ENCODE measurements at regions not wholly inside any gene's neighbourhood (a gene's known extent, or its start where the extent isn't known, plus 50 kb on each side); places are given as distances from the start of the nearest gene placed in this dataset.
"Not testable (repeated sequence)": the region's sequence is repeated elsewhere in the genome, so short reads cannot be mapped to it uniquely, and the experiment has no call there.

DNA sequence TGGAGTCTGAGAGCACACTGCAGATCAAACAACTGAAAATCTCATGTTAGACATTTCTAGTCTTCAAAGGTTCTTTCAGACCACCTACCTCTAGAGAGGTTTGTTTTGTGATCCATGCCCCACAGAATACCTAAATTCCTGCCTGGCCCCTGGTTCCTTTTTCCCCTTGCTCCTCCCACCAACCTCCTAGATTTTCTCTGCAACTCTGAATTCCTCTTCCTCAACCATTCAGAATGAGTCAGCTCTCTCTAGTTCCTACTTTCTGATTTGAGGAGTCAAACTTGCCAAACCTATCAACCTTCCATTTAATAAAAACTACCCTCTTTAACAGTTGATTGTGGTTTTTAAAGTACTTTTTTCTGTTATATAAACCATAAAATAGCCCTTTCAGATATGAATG, 83.2 kb upstream of the ZNF462 start:
- TF ChIP-seq, protein P1, sequence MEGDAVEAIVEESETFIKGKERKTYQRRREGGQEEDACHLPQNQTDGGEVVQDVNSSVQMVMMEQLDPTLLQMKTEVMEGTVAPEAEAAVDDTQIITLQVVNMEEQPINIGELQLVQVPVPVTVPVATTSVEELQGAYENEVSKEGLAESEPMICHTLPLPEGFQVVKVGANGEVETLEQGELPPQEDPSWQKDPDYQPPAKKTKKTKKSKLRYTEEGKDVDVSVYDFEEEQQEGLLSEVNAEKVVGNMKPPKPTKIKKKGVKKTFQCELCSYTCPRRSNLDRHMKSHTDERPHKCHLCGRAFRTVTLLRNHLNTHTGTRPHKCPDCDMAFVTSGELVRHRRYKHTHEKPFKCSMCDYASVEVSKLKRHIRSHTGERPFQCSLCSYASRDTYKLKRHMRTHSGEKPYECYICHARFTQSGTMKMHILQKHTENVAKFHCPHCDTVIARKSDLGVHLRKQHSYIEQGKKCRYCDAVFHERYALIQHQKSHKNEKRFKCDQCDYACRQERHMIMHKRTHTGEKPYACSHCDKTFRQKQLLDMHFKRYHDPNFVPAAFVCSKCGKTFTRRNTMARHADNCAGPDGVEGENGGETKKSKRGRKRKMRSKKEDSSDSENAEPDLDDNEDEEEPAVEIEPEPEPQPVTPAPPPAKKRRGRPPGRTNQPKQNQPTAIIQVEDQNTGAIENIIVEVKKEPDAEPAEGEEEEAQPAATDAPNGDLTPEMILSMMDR (IDR thresholded peaks at IDR 0.05; ENCODE audit: insufficient read depth, low read depth, low read length, missing control alignments), result no peak

DNA sequence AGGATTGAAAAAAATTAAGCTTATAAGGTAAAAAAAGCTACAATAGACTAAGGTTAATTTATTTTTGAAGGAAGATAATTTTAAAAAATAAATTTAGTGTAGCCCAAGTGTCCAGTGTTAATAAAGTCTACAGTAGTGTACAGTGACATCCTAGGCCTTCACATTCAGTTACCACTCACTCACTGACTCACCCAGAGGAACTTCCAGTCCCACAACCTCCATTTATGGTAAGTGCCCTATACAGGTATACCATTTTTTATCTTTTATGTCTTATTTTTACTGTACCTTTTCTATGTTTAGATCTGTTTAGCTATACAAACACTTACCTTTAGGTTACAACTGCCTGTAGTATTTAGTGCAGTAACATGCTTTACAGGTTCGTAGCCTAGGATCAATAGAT, 79.8 kb upstream of the ZNF462 start:
- TF ChIP-seq, protein P1 (IDR thresholded peaks at IDR 0.05; ENCODE audit: insufficient read depth, low read depth, low read length, missing control alignments), result no peak
- no peak for DNase-seq (ENCODE audit: low read depth)
- H3K4me3 ChIP-seq (ENCODE audit: low read depth, low read length), result no peak overlapping the region

More for the DNA sequence above, 83.2 kb upstream of the ZNF462 start:
- no peak overlapping the region for H3K4me3 ChIP-seq (ENCODE audit: low read depth, low read length)
- no peak for DNase-seq (ENCODE audit: low read depth)

DNA sequence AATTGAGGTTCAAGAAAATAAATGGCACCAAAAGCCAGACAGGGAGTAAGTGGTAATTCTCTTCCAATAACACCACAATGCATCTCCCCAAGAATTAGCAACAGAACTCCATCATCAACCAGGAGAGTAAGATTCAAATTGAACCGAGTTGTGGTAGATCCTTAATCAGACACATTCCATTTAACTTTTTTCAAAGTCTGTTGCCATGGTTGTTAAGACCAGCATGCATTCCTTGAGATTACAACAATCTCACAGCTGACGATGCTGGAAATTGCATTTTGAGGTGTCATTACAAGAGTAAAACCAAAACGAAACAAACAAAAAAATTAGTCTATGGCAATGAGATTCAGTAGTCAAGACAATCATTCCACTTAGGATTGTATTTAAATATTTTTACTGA, 78.9 kb upstream of the ZNF462 start:
- DNase-seq (ENCODE audit: low read depth), result no peak
- no peak overlapping the region for H3K4me3 ChIP-seq (ENCODE audit: low read depth, low read length)
- TF ChIP-seq, protein P1 (IDR thresholded peaks at IDR 0.05; ENCODE audit: insufficient read depth, low read depth, low read length, missing control alignments), result no peak

DNA sequence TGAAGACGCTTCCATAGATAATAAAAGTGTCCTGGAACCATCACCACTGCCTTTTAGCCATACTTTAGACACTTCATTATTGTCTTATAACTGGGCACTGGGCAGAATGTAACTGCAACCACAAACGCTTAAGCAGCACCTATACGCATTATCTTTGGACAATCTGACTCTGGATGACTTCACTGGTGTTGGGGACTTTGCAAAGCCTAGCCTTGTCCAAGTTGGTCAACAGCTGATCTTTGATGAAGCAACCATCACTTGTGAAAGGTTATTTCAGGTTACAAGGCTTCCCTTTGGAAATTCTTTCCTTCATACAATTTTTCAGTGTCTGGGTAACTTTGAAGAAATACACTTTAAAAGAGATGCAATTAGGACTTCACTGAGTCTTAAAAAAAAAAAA, 77.8 kb upstream of the ZNF462 start:
- TF ChIP-seq, protein P1 (IDR thresholded peaks at IDR 0.05; ENCODE audit: insufficient read depth, low read depth, low read length, missing control alignments), result no peak
- H3K4me3 ChIP-seq (ENCODE audit: low read depth, low read length), result no peak overlapping the region

DNA sequence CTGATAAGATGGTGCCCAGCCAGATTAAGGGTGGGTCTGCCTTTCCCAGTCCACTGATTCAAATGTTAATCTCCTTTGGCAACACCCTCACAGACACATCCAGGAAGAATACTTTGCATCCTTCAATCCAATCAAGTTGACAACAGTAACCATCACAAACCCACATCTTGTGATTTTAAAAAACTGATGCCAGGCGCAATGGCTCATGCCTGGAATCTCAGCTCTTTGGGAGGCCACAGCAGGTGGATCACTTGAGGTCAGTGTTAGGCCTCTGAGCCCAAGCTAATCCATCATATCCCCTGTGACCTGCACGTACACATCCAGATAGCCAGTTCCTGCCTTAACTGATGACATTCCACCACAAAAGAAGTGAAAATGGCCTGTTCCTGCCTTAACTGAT, 74.9 kb upstream of the ZNF462 start:
- not testable (repeated sequence) for H3K4me3 ChIP-seq (ENCODE audit: low read depth, low read length); DNase-seq (ENCODE audit: low read depth)

More for the DNA sequence above, 77.8 kb upstream of the ZNF462 start:
- no peak for DNase-seq (ENCODE audit: low read depth)

DNA sequence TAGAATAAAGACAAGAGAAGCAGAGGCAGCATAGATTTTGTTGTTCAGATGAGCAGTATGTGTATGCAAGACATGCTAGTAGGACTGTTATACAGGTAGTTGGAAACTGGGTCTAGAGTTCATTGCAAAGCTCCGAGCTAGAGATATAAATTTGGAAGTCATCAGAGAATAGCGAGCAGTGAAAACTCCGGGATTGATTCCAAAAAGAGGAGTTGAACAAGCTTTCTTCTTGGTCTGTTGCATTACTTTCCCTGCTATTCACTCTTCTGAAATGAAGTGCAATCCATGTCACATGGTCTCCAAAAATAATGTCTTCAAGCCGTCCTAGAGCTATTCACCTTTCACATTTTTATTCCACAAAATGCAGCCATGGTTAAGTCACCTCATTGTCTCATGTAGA, 67.9 kb upstream of the ZNF462 start:
- no peak overlapping the region for H3K4me3 ChIP-seq (ENCODE audit: low read depth, low read length)
- DNase-seq (ENCODE audit: low read depth), result no peak
- TF ChIP-seq, protein P1 (IDR thresholded peaks at IDR 0.05; ENCODE audit: insufficient read depth, low read depth, low read length, missing control alignments), result no peak

DNA sequence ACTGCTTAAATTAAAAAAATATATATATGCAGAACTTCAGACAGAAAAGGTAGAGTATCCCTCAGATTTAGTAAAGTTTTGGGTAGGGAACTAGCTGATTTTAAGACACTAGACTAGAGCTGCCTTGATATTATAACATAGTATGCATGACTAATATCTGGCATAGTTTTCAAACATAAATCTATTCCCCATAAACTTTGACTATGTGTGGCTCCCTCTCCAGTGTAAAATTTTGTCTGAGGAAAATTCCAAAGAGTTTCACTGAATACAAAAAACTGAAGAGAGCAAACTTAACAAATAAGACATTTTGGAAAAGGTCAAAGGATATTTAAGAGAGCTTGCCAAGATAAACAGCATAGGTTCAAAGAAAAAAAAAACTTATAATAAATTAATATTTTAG, 66.2 kb upstream of the ZNF462 start:
- TF ChIP-seq, protein P1 (IDR thresholded peaks at IDR 0.05; ENCODE audit: insufficient read depth, low read depth, low read length, missing control alignments), result no peak
- DNase-seq (ENCODE audit: low read depth), result no peak
- no peak overlapping the region for H3K4me3 ChIP-seq (ENCODE audit: low read depth, low read length)

All from GM12865 (cell line).